GM18951 (cell line): ENCODE measurements at regions not wholly inside any gene's neighbourhood (a gene's known extent, or its start where the extent isn't known, plus 50 kb on each side); places are given as distances from the start of the nearest gene placed in this dataset.

Experiments used
- POLR2A ChIP-seq: IDR thresholded peaks from 4 replicates; pipeline ENCODE4 v1.6.1; 2011; ENCODE audit warnings: mild to moderate bottlenecking; ENCODE audit not compliant: insufficient read length, insufficient read depth; ENCODE audit errors: extremely low read depth
- in situ Hi-C: fragments of 300-500 bp; cut with MboI; formaldehyde crosslinking; loops from one replicate; pipeline ENCODE4 v1.12.0; 2022; ENCODE audit warnings: low sequenced_read_pairs, mixed read lengths, inconsistent platforms; ENCODE audit not compliant: unreplicated experiment

DNA sequence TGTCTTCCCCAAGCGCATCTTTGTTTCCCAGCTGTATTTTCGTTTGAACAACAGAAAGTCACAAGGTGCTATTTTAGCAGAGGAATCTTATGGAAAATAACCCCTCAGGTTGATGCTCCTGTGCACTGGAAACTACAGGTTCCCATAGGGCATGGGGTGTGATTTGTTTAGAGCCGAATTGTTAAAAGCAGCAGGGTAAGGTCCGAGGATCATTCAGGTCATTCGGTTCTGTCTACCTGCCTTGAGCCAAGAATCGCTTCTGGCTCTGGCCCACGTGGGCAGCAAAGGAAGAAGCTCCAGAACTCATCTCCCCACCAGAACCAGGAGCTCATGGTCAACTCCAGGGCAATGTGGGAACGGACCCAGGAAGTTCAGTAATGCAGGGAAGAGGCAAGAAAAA, 116.7 kb upstream of the TPM1 start:
- TF ChIP-seq POLR2A = no peak
- in situ Hi-C loops = no loop called here

DNA sequence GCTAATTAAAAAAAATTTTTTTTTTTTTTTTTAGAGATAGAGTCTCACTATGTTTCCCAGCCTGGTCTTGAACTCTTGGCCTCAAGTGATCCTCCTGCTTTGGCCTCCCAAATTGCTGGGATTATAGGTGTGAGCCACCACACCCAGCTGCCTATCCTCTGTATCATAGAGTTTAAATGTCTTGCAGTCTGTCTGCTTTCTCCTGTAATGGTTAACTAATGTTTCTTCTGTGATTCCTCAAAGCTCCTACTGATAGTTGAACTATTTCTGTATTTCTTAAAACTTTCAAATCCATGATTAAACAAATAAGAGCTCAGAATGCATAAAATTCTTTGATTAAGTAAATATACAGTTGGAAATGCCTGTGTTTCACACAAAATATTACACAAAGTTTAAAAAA, 115.4 kb upstream of the TPM1 start:
- in situ Hi-C loops = no loop called here

DNA sequence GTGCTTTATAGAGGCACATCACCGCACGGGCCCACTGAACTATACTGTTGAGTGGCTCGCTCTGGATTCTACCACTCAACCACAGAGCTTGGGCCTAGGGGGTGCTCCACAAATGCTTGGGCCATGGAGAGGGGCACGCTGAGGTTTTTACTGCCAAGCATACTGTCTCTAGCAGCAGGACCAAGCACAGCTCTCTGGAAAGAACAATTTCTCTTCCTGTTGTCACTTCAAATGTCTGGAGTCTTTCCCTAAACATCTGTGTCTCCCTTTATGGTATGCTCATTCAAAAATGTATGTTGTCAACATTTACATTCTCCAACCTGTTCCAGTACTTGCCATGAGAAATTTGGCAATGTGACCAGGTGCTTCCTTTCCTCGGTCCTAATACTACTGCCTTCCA, 114.7 kb upstream of the TPM1 start:
- TF ChIP-seq POLR2A = no peak
- in situ Hi-C loops = no loop called here

More for the DNA sequence above, 115.4 kb upstream of the TPM1 start:
- no peak for TF ChIP-seq POLR2A

DNA sequence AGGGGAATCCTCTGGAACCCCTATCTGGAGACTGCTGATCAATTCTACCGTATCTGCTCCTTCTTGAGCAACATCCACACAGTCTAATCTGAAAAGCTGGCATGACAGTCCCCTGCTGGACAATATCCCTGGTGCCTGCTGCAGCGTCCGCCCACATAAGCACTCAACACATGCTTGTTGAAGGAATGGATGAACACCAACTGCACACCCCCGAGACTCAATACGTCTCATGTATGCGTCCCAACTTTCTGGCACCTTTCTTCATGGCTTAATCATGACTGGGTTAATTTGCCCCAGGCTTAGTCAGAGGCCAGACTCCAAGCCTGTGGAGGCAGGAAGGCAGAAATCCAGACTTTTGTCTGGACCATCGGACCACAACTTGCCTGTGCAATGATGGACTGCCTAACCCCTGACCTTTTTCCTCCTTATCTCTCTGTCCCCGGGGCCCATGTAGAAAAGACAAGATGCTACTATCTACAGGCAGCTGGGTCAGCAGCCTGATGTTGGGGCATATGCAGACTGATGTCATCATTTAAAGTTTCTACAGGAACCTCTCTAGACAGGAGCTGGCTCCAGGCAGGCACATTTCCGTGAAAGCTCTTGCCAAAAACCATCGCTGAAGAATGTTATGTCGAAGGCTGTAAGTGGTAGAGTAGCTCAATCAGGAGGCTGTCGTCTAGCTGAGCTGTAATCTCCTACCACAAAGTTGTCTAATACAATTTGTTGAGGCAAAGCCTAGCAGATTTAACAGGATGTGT, 114.1 kb upstream of the TPM1 start:
- no peak for TF ChIP-seq POLR2A
- in situ Hi-C loops = no loop called here

DNA sequence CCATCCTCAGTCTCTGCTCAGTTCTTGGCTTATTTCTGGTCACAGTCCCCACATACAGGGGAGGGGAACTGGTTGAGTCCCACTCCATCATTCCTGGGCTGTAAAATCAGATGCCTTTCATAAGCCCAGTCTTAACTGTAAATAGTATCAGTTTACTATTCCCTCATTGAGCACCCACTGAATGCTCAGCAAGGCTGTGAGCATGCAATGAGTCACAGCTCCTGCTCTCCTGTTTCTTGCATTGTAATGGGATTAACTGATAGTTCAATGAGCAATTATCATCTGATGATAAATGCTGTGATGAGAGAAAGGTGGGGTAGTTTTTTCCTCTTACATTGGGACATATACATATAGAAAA, 113.6 kb upstream of the TPM1 start:
- TF ChIP-seq POLR2A = no peak
- in situ Hi-C loops = no loop called here

DNA sequence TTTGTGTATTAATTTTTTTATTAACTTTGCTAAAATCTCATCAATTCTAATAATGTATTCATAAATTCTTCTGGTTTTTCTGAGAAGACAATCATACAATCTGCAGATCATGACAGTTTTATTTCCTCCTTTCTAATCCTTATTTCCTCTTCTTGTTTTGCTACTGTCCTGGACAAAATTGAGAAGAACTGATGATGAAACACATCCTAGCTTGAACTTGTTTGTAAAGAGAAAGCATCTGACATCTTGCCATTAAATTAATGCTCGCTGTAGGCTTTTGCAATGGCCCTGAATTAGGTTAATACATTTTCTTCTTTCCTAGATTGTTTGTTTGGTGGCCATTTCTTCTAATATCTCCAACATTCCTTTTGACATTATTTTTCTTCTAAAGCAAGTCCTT, 110.9 kb upstream of the TPM1 start:
- in situ Hi-C loops = no loop called here

DNA sequence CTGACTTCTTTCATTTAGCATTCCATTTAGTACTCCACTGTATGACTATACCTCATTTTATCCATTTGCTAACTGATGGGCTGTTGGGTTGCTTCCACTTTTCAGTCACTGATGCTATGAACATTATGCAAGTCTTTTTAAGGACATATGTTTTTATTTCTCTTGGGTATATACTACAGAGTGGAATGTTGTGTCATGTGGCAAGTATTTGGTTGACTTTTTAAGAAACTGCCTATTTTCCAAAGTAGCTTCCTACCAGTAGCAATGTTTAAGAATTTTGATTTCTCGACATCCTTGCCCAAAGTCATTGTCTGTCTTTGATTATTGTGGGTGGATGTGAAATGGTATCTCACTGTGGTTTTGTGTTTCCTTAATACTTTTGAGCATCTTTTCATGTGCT, 110.1 kb upstream of the TPM1 start:
- no peak for TF ChIP-seq POLR2A
- in situ Hi-C loops = no loop called here

More for the DNA sequence above, 110.9 kb upstream of the TPM1 start:
- no peak for TF ChIP-seq POLR2A

DNA sequence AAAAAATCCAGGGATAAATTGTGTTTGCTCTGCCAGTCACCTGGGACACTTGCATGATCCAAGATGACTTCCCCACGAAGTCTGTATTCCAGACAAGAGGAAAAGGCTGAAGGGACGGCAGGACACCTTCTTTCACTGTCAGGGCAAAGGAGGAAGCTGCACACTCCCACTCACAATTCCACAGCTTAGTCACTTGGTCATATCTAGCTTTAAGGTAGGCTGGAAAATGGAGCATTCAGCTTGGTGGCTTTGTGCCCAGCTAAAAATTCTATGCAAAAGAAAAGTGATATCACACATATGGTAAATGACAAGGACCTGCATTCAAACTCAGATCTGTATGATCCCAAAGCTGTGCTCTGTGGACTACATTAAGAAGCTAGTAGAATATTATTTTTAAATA, 109.2 kb upstream of the TPM1 start:
- no peak for TF ChIP-seq POLR2A

DNA sequence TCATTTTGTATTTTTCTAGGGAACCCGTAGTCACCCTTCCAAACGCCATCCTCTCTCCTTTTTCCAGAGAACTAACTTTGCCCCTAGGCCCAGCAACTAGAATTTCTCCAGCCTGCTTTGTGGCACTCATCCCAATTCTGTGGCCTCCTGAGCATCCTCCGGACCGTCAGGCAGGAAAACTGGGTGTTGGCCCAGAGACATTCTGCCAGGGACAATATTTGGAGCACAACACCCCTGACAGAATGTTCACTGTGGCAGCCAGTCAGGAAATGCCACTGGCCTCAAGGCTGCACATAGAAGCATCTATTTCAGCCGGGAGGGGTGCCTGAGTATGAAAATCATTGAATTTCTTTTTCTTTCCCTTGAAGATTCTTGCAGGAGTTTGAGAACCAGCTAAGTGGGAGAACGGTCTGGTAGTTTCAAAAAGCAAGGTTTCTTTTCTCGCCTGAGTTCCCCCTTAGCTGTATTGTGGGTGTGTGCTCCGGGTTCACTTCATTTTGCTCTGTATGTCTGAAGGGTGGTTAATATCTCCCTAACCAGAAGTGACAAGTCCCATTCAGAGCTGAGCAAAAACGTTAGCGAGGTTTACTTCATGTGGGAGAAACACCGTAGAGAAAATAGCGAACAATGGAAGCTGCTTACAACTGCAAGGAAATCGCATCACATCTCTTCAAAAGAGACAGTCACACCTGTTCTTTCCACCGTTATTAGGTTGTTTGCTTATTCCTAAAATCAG, 108.1 kb upstream of the TPM1 start:
- no peak for TF ChIP-seq POLR2A
- in situ Hi-C loops = no loop called here

More for the DNA sequence above, 109.2 kb upstream of the TPM1 start:
- in situ Hi-C loops = no loop called here

DNA sequence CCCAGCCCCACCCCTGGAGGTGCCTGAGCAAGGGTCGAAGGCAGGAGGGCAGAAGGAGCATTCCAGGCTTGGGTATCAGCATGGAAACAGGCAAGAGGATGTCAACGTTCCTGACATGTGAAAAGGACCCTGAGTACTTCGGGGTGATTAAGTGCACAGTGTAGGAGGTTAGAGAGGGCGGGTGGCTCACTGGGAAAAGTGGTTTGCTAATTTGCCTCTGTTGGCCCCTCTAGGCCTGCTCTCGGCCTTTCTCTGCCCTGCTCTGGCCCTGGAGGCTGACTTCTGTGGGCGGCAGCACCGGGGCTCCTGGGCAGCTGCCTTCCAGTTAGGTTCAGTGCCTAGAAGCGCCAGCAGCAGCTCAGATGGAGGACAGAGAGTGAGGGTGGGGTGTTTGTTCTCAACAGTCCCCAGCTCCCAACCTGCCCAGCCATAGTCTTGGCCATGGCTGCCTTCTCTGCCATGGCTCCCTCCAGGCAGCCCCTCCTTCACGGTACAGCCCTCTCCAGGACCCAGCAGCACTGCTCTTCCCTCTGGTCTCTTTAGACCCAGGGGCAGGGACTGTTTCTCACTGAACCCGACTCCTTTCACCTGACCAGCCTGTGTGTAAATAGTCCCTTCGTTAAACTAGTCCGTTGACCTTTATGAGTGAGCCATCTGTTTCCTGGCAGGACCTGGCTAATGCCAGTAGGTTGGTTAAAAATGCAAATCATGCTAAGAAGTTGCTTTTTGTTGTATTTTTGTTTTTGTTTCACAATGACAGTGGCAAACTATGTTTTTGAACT, 107.1 kb upstream of the TPM1 start:
- no peak for TF ChIP-seq POLR2A
- in situ Hi-C loops = no loop called here

DNA sequence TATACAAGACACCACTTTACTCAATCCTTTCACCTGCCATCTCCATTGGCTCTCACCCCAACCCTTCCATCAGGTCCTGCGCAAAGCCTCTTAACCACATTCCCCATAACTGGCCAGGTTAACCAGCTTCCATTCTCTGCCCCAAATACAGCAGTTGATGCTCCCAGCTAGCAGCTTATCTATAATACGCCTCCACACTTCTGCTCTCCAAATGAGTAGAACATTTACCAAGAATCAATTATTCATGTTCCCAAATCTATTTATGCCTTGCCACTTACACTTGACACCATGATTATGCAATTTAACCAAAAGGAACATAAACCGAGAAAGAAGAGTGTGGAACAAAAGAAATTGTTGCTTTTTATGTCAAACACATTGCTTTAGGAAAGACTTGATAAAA, 103.7 kb upstream of the TPM1 start:
- no peak for TF ChIP-seq POLR2A
- in situ Hi-C loops = no loop called here

DNA sequence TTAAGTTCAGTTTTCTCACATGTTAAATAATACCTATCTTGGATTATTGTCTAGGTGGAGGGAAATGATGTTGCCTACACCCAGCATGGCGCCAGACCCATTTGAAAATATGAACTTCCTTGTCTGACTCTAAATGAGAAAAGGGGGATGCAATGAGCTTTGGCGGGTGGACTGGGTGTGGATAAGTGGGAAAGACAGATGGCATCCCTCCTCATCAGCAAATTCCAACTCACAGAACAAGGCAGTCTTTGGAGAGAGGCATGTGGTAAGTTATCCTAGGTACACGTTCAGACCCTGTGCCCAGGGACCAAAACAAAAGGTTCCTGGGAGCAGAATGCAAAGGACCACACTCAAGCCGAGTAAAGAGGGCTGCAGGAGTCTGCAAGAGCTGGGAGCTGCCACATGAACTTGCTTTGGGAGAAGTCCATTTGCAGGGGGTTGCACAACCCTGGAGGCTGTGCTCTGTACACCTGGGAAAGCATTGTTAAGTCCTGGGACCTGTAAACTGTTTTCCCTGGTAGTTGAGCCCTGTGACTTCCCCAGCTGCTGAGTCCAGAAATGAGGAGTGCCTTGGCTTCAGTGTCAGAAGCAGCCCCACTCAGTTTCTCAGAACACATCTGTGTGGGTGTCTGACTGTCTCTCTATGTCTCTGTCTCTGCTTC, 102.3 kb upstream of the TPM1 start:
- no peak for TF ChIP-seq POLR2A

DNA sequence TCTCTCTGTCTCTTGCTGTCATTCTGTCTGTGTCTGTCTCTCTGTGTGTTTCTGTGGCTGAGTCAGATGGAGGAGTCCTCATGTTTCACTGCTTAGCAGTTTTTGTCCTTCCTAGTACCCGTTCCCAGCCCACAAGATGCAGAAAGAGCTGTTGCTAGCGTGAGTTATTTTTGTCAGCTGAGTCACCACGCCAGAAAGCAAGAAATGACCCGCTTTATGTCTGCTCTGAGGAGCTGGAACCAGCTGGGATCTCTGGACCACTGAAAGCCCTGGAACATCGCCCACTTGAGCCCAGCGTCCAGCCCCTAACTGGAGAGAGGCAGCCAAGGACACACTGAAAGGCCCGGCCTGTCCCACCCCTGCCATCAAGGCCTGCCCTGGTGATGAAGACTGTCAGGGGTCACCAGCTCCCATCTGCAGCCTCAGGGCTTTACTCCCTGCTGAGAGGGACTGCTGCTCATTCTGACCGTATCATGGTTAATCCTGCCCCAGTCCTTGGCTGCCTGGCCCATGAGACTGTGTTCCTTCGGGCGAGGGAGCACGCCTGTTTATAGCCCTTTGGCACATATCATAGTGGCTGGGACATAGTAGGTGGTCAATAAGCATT, 101.7 kb upstream of the TPM1 start:
- no peak for TF ChIP-seq POLR2A
- in situ Hi-C loops = no loop called here

More for the DNA sequence above, 102.3 kb upstream of the TPM1 start:
- in situ Hi-C loops = no loop called here
